AG04450 (cell line): ENCODE measurements at regions not wholly inside any gene's neighbourhood (a gene's known extent, or its start where the extent isn't known, plus 50 kb on each side); places are given as distances from the start of the nearest gene placed in this dataset.

Source experiments
- CTCF ChIA-PET: fragments of 300-600, 350-600 bp; formaldehyde crosslinking; extraction: SDS; loops from one replicate; lab custom pipeline; 2022; ENCODE audit warnings: antibody characterized with exemption, inconsistent platforms; lab: Charles Lee
- POLR2A ChIA-PET: fragments of 350-600 bp; formaldehyde crosslinking; extraction: SDS; loops from one replicate; lab custom pipeline; 2021; ENCODE audit warnings: antibody characterized with exemption, inconsistent platforms; lab: Yijun Ruan, JAX
- DNase-seq: peaks from one replicate; pipeline ENCODE4 v3.0.0-alpha.2; 2011; ENCODE audit warnings: low read depth, low spot score
- H3K27ac ChIP-seq: one replicate; pipeline ENCODE4 v1.5.1; 2012; ENCODE audit warnings: low read depth, low read length, control low read depth
- H3K27me3 ChIP-seq: one replicate; pipeline ENCODE4 v1.6.0; 2012; ENCODE audit warnings: low read length; ENCODE audit not compliant: control insufficient read depth, insufficient read depth
- H3K4me3 ChIP-seq: 2 replicates; pipeline ENCODE4 v1.5.1; 2011; ENCODE audit warnings: mild to moderate bottlenecking, low read depth, low read length, control low read depth
- H3K9me3 ChIP-seq: 2 replicates; pipeline ENCODE4 v1.5.1; 2012; ENCODE audit warnings: low read length; ENCODE audit not compliant: control insufficient read depth, insufficient read depth
- CTCF ChIP-seq: IDR thresholded peaks from 2 replicates; pipeline ENCODE4 v1.5.1; 2011; ENCODE audit warnings: low read depth, low read length, control low read depth, inconsistent platforms

GRCh38 chr5:75856056-75856455 lies 138.8 kb upstream of the POC5 start:
- Histone ChIP-seq H3K9me3 (no peaks in the 10 kb centered on the region; the same call in 1 of the 2 replicates), H3K4me3 (no peak overlapping the region), H3K27me3 (no peaks in the 10 kb centered on the region), H3K27ac (no peak overlapping the region)
- DNase-seq, result no peak
- POLR2A ChIA-PET, result no interaction called here
- no peak for TF ChIP-seq CTCF
- CTCF ChIA-PET, result no interaction called here

- POLR2A ChIA-PET, result no interaction called here
Measured at GRCh38 chr5:75848077-75848476, 130.8 kb upstream of the POC5 start.

GRCh38 chr5:75847561-75848021 lies 130.4 kb upstream of the POC5 start:
- CTCF ChIA-PET, result no interaction called here
- POLR2A ChIA-PET, result no interaction called here
- no peak for TF ChIP-seq CTCF
- Histone ChIP-seq H3K9me3 (no peaks in the 10 kb centered on the region; the same call in 1 of the 2 replicates), H3K27me3 (no peaks in the 10 kb centered on the region), H3K4me3 (no peak overlapping the region), H3K27ac (no peak overlapping the region)
- no peak for DNase-seq

More at GRCh38 chr5:75848077-75848476, 130.8 kb upstream of the POC5 start:
- TF ChIP-seq CTCF, result no peak
- CTCF ChIA-PET, result no interaction called here
- Histone ChIP-seq H3K4me3 (no peak overlapping the region), H3K27me3 (no peaks in the 10 kb centered on the region), H3K9me3 (no peaks in the 10 kb centered on the region; the same call in 1 of the 2 replicates), H3K27ac (no peak overlapping the region)
- DNase-seq, result no peak

- Histone ChIP-seq H3K4me3 (no peak overlapping the region), H3K27ac (no peak overlapping the region), H3K27me3 (no peaks in the 10 kb centered on the region), H3K9me3 (no peaks in the 10 kb centered on the region)
- POLR2A ChIA-PET, result no interaction called here
- TF ChIP-seq CTCF, result no peak
- CTCF ChIA-PET, result no interaction called here
- no peak for DNase-seq
Measured at GRCh38 chr5:75844301-75844700, 127.1 kb upstream of the POC5 start.

GRCh38 chr5:75843319-75843718 lies 126.1 kb upstream of the POC5 start:
- TF ChIP-seq CTCF, result no peak
- H3K4me3 ChIP-seq, result no peak overlapping the region
- no peaks in the 10 kb centered on the region for H3K27me3 ChIP-seq
- no peaks in the 10 kb centered on the region for H3K9me3 ChIP-seq
- no peak for DNase-seq
- ChIA-PET POLR2A (no interaction called here), CTCF (no interaction called here)
- no peak overlapping the region for H3K27ac ChIP-seq
